ENCODE measurements at regions not wholly inside any gene's neighbourhood (a gene's known extent, or its start where the extent isn't known, plus 50 kb on each side); places are given as distances from the start of the nearest gene placed in this dataset.

- H3K27ac Mint-ChIP-seq, result no peak overlapping the region
- DNase-seq (ENCODE audit: low spot score), result no peak
- Histone ChIP-seq H3K4me3 (no peak overlapping the region), H3K9me2 (ENCODE audit: insufficient read depth) (0 out of 2 replicates have a peak, but pooled peaks cover 2% of the 10 kb centered on the region), H3K36me3 (ENCODE audit: insufficient read depth) (no peaks in the 10 kb centered on the region), H4K20me1 (replicated peaks; ENCODE audit: insufficient read depth) (no peaks in the 10 kb centered on the region), H3K79me2 (replicated peaks; ENCODE audit: insufficient read depth) (no peaks in the 10 kb centered on the region), H3K27me3 (ENCODE audit: insufficient read depth) (no peaks in the 10 kb centered on the region), H2AFZ (no peak overlapping the region), H3K4me1 (ENCODE audit: insufficient read depth) (no peaks in the 10 kb centered on the region), H3K27ac (ENCODE audit: low read depth) (no peak overlapping the region), H3K4me2 (no peak overlapping the region), H3F3A (replicated peaks; ENCODE audit: low read depth) (no peaks in the 10 kb centered on the region)
- no peak for ATAC-seq
- no peaks in the 10 kb centered on the region for H3K4me1 Mint-ChIP-seq
- H3K9me3 Mint-ChIP-seq, result peaks cover 9% of the 10 kb centered on the region
- peaks cover 6% of the 10 kb centered on the region; the same call in 2 of the 3 replicates for H3K36me3 Mint-ChIP-seq (ENCODE audit: low read depth)
- H3K4me3 Mint-ChIP-seq, result no peak overlapping the region
- no peak for TF ChIP-seq CREB1 (CRISPR knock-in tag; IDR thresholded peaks at IDR 0.05; ENCODE audit: low read depth)
- TF ChIP-seq NANOG (IDR thresholded peaks at IDR 0.05; ENCODE audit: borderline replicate concordance), result no peak
- TF ChIP-seq ZNF462 (CRISPR knock-in tag; IDR thresholded peaks at IDR 0.05), result no peak
- TF ChIP-seq ZNF331 (CRISPR knock-in tag; IDR thresholded peaks at IDR 0.05; ENCODE audit: low read depth), result no peak
- TF ChIP-seq ZNF114 (CRISPR knock-in tag; IDR thresholded peaks at IDR 0.05), result no peak
- TF ChIP-seq JUNB (IDR thresholded peaks at IDR 0.05; ENCODE audit: unreplicated experiment), result no peak
- TF ChIP-seq POLR2AphosphoS5 (IDR thresholded peaks at IDR 0.05; ENCODE audit: low read depth), result no peak
- no peak for TF ChIP-seq EZH2phosphoT487 (IDR thresholded peaks at IDR 0.05; ENCODE audit: unreplicated experiment)
- no peak for TF ChIP-seq REST (IDR thresholded peaks at IDR 0.05; ENCODE audit: unreplicated experiment)
- no peak for TF ChIP-seq ETS1 (IDR thresholded peaks at IDR 0.05)
- no peak for TF ChIP-seq STAT1 (IDR thresholded peaks at IDR 0.05; ENCODE audit: unreplicated experiment)
- no peak for TF ChIP-seq CTCF (conservative IDR thresholded peaks at IDR 0.05; ENCODE audit: low read depth in 2 of 2)
- no peaks in the 10 kb centered on the region for H3K27me3 Mint-ChIP-seq (ENCODE audit: insufficient read depth, low read depth, poor library complexity)
These were observed 98.0 kb downstream of the SLC5A7 start for GRCh38 chr2:108084311-108084710.
